ENCODE measurements at regions not wholly inside any gene's neighbourhood (a gene's known extent, or its start where the extent isn't known, plus 50 kb on each side); places are given as distances from the start of the nearest gene placed in this dataset.

DNA sequence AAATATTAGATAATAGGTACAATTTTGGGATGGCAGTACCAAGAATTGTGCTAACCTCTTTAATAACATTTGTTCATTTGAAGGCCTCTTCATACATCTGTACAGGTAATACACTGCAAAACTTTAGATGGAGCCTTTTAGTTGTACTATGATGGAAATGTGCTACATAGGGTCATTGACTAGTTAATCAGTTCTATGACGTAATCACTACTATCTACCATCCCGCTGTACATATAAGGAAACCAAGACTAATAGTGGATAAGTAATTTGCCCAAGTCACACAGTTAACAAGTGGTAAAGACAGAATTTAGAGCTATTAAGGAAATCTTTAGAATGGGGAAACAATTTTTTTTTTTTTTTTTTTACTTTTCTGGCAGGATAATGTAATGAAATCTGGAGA is 521.3 kb downstream of the TUSC7 start:
- TF ChIP-seq, protein P1, sequence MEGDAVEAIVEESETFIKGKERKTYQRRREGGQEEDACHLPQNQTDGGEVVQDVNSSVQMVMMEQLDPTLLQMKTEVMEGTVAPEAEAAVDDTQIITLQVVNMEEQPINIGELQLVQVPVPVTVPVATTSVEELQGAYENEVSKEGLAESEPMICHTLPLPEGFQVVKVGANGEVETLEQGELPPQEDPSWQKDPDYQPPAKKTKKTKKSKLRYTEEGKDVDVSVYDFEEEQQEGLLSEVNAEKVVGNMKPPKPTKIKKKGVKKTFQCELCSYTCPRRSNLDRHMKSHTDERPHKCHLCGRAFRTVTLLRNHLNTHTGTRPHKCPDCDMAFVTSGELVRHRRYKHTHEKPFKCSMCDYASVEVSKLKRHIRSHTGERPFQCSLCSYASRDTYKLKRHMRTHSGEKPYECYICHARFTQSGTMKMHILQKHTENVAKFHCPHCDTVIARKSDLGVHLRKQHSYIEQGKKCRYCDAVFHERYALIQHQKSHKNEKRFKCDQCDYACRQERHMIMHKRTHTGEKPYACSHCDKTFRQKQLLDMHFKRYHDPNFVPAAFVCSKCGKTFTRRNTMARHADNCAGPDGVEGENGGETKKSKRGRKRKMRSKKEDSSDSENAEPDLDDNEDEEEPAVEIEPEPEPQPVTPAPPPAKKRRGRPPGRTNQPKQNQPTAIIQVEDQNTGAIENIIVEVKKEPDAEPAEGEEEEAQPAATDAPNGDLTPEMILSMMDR (IDR thresholded peaks at IDR 0.05 in 8 of 11, conservative IDR thresholded peaks at IDR 0.05 in 3 of 11), result no peak
- no peak for TF ChIP-seq POLR2AphosphoS5 (IDR thresholded peaks at IDR 0.05)
- no peak for TF ChIP-seq POLR2A (IDR thresholded peaks at IDR 0.05)
- no peaks in the 10 kb centered on the region for H3K27me3 ChIP-seq (replicated peaks in 1 of 7)
- H3K36me3 ChIP-seq, result no peaks in the 10 kb centered on the region
- H3K4me3 ChIP-seq, result no peak overlapping the region
- H3K4me1 ChIP-seq, result no peaks in the 10 kb centered on the region
- H3K9me3 ChIP-seq, result no peaks in the 10 kb centered on the region
- H3K27ac ChIP-seq, result no peak overlapping the region
- no peak for DNase-seq
- WGBS, 5 donors, result 91 to 94% (median 93%) methylated on average over 2 of the region's 2 CpGs
- intact Hi-C loops (cut with DNase I; ENCODE audit: low total_unique reads), result no loop called here

DNA sequence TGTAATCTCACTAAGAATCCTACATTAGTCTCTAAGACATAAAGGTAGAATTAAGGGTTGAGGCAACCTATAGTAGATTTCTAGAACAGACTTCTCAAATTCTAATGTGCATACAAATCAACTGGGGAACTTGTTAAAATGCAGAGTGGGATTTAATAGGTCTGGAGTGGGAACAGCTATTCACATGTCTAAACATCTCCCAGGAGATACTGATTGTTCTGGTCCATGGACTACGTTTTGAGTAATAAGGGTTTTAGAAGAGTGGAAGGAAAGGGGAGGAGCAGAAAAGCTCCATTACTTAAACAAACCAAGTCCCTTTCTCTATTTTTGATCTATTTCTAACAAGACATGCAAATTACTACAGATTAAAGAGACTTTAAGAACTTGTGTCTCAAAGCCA is 524.8 kb downstream of the TUSC7 start:
- Histone ChIP-seq H3K9me3 (no peaks in the 10 kb centered on the region), H3K27me3 (replicated peaks in 1 of 7) (no peaks in the 10 kb centered on the region), H3K36me3 (no peaks in the 10 kb centered on the region), H3K4me3 (no peak overlapping the region), H3K27ac (no peak overlapping the region), H3K4me1 (no peaks in the 10 kb centered on the region)
- no peak for DNase-seq
- 29 to 51% (median 33%) methylated on average over 1 of the region's 1 CpG for WGBS, 5 donors
- no peak for TF ChIP-seq POLR2A (IDR thresholded peaks at IDR 0.05)
- TF ChIP-seq, protein P1 (IDR thresholded peaks at IDR 0.05 in 8 of 11, conservative IDR thresholded peaks at IDR 0.05 in 3 of 11), result no peak
- intact Hi-C loops (cut with DNase I; ENCODE audit: low total_unique reads), result no loop called here

DNA sequence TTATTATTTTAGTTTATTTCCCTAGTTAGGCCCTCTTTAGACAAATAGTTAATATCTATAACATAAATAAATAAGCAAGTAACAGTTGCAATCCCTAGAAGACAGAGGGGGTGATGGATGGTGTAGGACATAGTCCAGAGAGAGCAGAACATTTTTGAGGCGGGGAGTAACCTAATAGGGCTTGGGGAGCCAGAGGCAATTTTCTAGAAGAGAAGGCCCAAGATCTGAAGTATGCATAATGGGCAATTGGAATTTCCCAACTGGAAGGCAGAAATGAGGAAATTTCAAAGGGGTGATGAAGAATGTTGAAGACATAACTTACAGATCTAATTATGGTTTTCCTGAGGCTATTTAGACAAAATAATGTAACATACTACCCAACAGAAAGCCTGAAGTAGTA is 525.7 kb downstream of the TUSC7 start:
- intact Hi-C loops (cut with DNase I; ENCODE audit: low total_unique reads), result no loop called here
- Histone ChIP-seq H3K4me3 (no peak overlapping the region), H3K9me3 (no peaks in the 10 kb centered on the region), H3K4me1 (no peaks in the 10 kb centered on the region), H3K27ac (no peak overlapping the region), H3K27me3 (replicated peaks in 1 of 7) (no peaks in the 10 kb centered on the region), H3K36me3 (no peaks in the 10 kb centered on the region)
- TF ChIP-seq, protein P1 (IDR thresholded peaks at IDR 0.05 in 8 of 11, conservative IDR thresholded peaks at IDR 0.05 in 3 of 11), result no peak
- TF ChIP-seq POLR2AphosphoS5 (IDR thresholded peaks at IDR 0.05) (no peak), POLR2A (IDR thresholded peaks at IDR 0.05) (no peak)
- no peak for DNase-seq
- WGBS, 5 donors, result 75 to 93% (median 80%) methylated on average over 1 of the region's 1 CpG

DNA sequence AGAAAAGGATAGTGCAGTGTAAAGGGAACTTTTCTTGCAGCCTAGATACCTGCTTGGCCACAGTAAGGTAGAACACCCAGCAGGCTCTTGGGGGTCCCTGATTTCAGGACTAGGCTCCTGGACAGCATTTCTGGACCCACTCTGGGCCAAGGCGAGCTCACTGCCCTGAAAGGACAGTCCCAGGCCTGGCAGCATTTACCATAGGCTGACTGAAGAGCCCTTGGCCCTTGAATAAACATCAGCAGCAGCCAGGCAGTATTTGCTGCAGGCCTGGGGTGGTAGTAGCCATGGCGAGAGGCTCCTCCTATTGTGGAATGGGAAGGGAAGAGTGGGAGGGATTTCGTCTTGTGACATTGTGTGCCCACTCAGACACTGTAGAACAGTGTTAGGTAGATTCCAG is 529.2 kb downstream of the TUSC7 start:
- TF ChIP-seq POLR2AphosphoS5 (IDR thresholded peaks at IDR 0.05) (no peak), POLR2A (IDR thresholded peaks at IDR 0.05) (no peak)
- TF ChIP-seq, protein P1 (IDR thresholded peaks at IDR 0.05 in 8 of 11, conservative IDR thresholded peaks at IDR 0.05 in 3 of 11), result no peak
- no peak overlapping the region for H3K27ac ChIP-seq
- H3K4me1 ChIP-seq, result no peaks in the 10 kb centered on the region
- H3K27me3 ChIP-seq (replicated peaks in 1 of 7), result no peaks in the 10 kb centered on the region
- no peaks in the 10 kb centered on the region for H3K36me3 ChIP-seq
- no peak for DNase-seq
- WGBS, 5 donors, result 79 to 90% (median 84%) methylated on average over 3 of the region's 3 CpGs
- intact Hi-C loops (cut with DNase I; ENCODE audit: low total_unique reads), result no loop called here
- H3K9me3 ChIP-seq, result no peaks in the 10 kb centered on the region
- H3K4me3 ChIP-seq, result no peak overlapping the region

Data from spleen (tissue), 11 donors.